PC-3 (cell line): ENCODE measurements at regions not wholly inside any gene's neighbourhood (a gene's known extent, or its start where the extent isn't known, plus 50 kb on each side); places are given as distances from the start of the nearest gene placed in this dataset.

ENCODE experiments used
- EZH2 ChIP-seq: fragments of 300-600 bp; sonication (generic); IDR thresholded peaks from one replicate; pipeline ENCODE4 v1.6.1; 2017; ENCODE audit warnings: antibody characterized with exemption, mild to moderate bottlenecking, low read length; ENCODE audit not compliant: unreplicated experiment
- EZH2phosphoT487 ChIP-seq: fragments of 300-600 bp; sonication (generic); IDR thresholded peaks from 2 replicates; pipeline ENCODE4 v1.6.1; 2018; ENCODE audit warnings: mild to moderate bottlenecking, antibody characterized with exemption, low read length, borderline replicate concordance
- TF ChIP-seq, protein P1 (sequence below): fragments of 300-600 bp; sonication (generic); conservative IDR thresholded peaks from 2 replicates; pipeline ENCODE4 v1.5.1; 2017; ENCODE audit warnings: antibody characterized with exemption, low read depth, mild to moderate bottlenecking, low read length

GRCh38 chr7:37541810-37542443, 93.3 kb upstream of the ELMO1 start:
- TF ChIP-seq, protein P1, sequence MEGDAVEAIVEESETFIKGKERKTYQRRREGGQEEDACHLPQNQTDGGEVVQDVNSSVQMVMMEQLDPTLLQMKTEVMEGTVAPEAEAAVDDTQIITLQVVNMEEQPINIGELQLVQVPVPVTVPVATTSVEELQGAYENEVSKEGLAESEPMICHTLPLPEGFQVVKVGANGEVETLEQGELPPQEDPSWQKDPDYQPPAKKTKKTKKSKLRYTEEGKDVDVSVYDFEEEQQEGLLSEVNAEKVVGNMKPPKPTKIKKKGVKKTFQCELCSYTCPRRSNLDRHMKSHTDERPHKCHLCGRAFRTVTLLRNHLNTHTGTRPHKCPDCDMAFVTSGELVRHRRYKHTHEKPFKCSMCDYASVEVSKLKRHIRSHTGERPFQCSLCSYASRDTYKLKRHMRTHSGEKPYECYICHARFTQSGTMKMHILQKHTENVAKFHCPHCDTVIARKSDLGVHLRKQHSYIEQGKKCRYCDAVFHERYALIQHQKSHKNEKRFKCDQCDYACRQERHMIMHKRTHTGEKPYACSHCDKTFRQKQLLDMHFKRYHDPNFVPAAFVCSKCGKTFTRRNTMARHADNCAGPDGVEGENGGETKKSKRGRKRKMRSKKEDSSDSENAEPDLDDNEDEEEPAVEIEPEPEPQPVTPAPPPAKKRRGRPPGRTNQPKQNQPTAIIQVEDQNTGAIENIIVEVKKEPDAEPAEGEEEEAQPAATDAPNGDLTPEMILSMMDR, result no peak
- no peak for TF ChIP-seq EZH2phosphoT487
- TF ChIP-seq EZH2, result no peak
